Loucy (cell line): ENCODE measurements at regions not wholly inside any gene's neighbourhood (a gene's known extent, or its start where the extent isn't known, plus 50 kb on each side); places are given as distances from the start of the nearest gene placed in this dataset.

Experiments used
- H2AFZ ChIP-seq: fragments of 200-600 bp; sonication (generic); 2 replicates; pipeline ENCODE4 v1.6.0; 2016; ENCODE audit warnings: antibody characterized with exemption, mild to moderate bottlenecking, low read length, moderate library complexity
- H3F3A ChIP-seq: fragments of 200-600 bp; 2 replicates; pipeline ENCODE4 v1.6.0; 2016; ENCODE audit warnings: antibody characterized with exemption, low read depth, mild to moderate bottlenecking
- H3K27me3 ChIP-seq: fragments of 200-600 bp; sonication (generic); 2 replicates; pipeline ENCODE4 v1.6.1; 2014; ENCODE audit warnings: low read length, mild to moderate bottlenecking; ENCODE audit not compliant: insufficient read depth, poor library complexity, severe bottlenecking
- H3K36me3 ChIP-seq: fragments of 200-600 bp; sonication (generic); 2 replicates; pipeline ENCODE4 v1.6.1; 2016; ENCODE audit warnings: low read length; ENCODE audit not compliant: insufficient read depth
- H3K4me1 ChIP-seq: fragments of 200-600 bp; sonication (generic); 2 replicates; pipeline ENCODE4 v1.5.1; 2014; ENCODE audit warnings: low read length, mild to moderate bottlenecking; ENCODE audit not compliant: insufficient read depth, poor library complexity, severe bottlenecking
- H3K4me2 ChIP-seq: fragments of 200-600 bp; sonication (generic); 2 replicates; pipeline ENCODE4 v1.6.0; 2014; ENCODE audit warnings: antibody characterized with exemption, low read length, low read depth, mild to moderate bottlenecking; ENCODE audit not compliant: poor library complexity, severe bottlenecking
- H3K4me3 ChIP-seq: fragments of 200-600 bp; sonication (generic); 2 replicates; pipeline ENCODE4 v1.5.1; 2014; ENCODE audit warnings: low read length, mild to moderate bottlenecking, mixed read lengths; ENCODE audit not compliant: poor library complexity, severe bottlenecking
- H3K79me2 ChIP-seq: fragments of 200-600 bp; sonication (generic); 2 replicates; pipeline ENCODE4 v1.6.1; 2014; ENCODE audit warnings: low read length; ENCODE audit not compliant: insufficient read depth
- H3K9ac ChIP-seq: fragments of 200-600 bp; sonication (generic); 2 replicates; pipeline ENCODE4 v1.6.0; 2014; ENCODE audit warnings: mild to moderate bottlenecking, low read depth, low read length, moderate library complexity; ENCODE audit not compliant: poor library complexity, severe bottlenecking
- H3K9me2 ChIP-seq: fragments of 200-600 bp; sonication (generic); replicated peaks from 2 replicates; pipeline ENCODE4 v1.6.1; 2016; ENCODE audit warnings: low read depth, low read length, mixed read lengths
- H3K9me3 ChIP-seq: fragments of 200-600 bp; sonication (generic); 2 replicates; pipeline ENCODE4 v1.6.1; 2014; ENCODE audit warnings: mild to moderate bottlenecking, antibody characterized with exemption, low read length, low read depth; ENCODE audit not compliant: insufficient read depth
- H4K20me1 ChIP-seq: fragments of 200-600 bp; sonication (generic); 2 replicates; pipeline ENCODE4 v1.6.0; 2014; ENCODE audit warnings: antibody characterized with exemption, low read length, mild to moderate bottlenecking; ENCODE audit not compliant: insufficient read depth, poor library complexity, severe bottlenecking
- CTCF ChIP-seq: fragments of 200-600 bp; sonication (generic); conservative IDR thresholded peaks from 2 replicates; pipeline ENCODE4 v1.5.1; 2014; ENCODE audit warnings: mild to moderate bottlenecking, antibody characterized with exemption, low read length
- EZH2phosphoT487 ChIP-seq: fragments of 200-600 bp; IDR thresholded peaks from 2 replicates; pipeline ENCODE4 v1.6.1; 2018; ENCODE audit warnings: antibody characterized with exemption, mild to moderate bottlenecking, moderate library complexity, borderline replicate concordance

- H3K36me3 ChIP-seq = no peaks in the 10 kb centered on the region
Measured at GRCh38 chr3:82002491-82002890, 241.0 kb upstream of the GBE1 start.

GRCh38 chr3:82001276-82001923 lies 240.0 kb upstream of the GBE1 start:
- H3K4me3 ChIP-seq = no peak overlapping the region
- no peaks in the 10 kb centered on the region for H3K27me3 ChIP-seq
- H3K9me2 ChIP-seq = no peaks in the 10 kb centered on the region
- H2AFZ ChIP-seq = no peak overlapping the region
- H3K79me2 ChIP-seq = no peaks in the 10 kb centered on the region
- H4K20me1 ChIP-seq = no peaks in the 10 kb centered on the region
- H3K9ac ChIP-seq = no peak overlapping the region
- no peaks in the 10 kb centered on the region for H3K9me3 ChIP-seq
- no peaks in the 10 kb centered on the region for H3K4me1 ChIP-seq
- no peaks in the 10 kb centered on the region for H3F3A ChIP-seq
- no peaks in the 10 kb centered on the region for H3K36me3 ChIP-seq
- H3K4me2 ChIP-seq = no peak overlapping the region
- TF ChIP-seq EZH2phosphoT487 (no peak), CTCF (no peak)

More at GRCh38 chr3:82002491-82002890, 241.0 kb upstream of the GBE1 start:
- no peaks in the 10 kb centered on the region for H3K4me1 ChIP-seq
- H3K4me2 ChIP-seq = no peak overlapping the region
- H2AFZ ChIP-seq = no peak overlapping the region
- no peaks in the 10 kb centered on the region for H3K9me2 ChIP-seq
- H3K4me3 ChIP-seq = no peak overlapping the region
- H3K9ac ChIP-seq = no peak overlapping the region
- no peak for TF ChIP-seq CTCF
- TF ChIP-seq EZH2phosphoT487 = no peak
- no peaks in the 10 kb centered on the region for H3K9me3 ChIP-seq
- H3K79me2 ChIP-seq = no peaks in the 10 kb centered on the region
- H3K27me3 ChIP-seq = no peaks in the 10 kb centered on the region
- no peaks in the 10 kb centered on the region for H4K20me1 ChIP-seq
- H3F3A ChIP-seq = no peaks in the 10 kb centered on the region

- Histone ChIP-seq H3K4me3 (no peak overlapping the region), H3K9me3 (no peaks in the 10 kb centered on the region), H3K27me3 (no peaks in the 10 kb centered on the region), H4K20me1 (no peaks in the 10 kb centered on the region), H3K79me2 (no peaks in the 10 kb centered on the region), H2AFZ (no peak overlapping the region), H3K36me3 (no peaks in the 10 kb centered on the region), H3K4me1 (no peaks in the 10 kb centered on the region), H3K4me2 (no peak overlapping the region), H3K9ac (no peak overlapping the region), H3F3A (no peaks in the 10 kb centered on the region), H3K9me2 (no peaks in the 10 kb centered on the region)
- TF ChIP-seq CTCF = no peak
- TF ChIP-seq EZH2phosphoT487 = no peak
Measured at GRCh38 chr3:82000773-82001172, 239.3 kb upstream of the GBE1 start.
